ENCODE measurements at regions not wholly inside any gene's neighbourhood (a gene's known extent, or its start where the extent isn't known, plus 50 kb on each side); places are given as distances from the start of the nearest gene placed in this dataset.

DNA sequence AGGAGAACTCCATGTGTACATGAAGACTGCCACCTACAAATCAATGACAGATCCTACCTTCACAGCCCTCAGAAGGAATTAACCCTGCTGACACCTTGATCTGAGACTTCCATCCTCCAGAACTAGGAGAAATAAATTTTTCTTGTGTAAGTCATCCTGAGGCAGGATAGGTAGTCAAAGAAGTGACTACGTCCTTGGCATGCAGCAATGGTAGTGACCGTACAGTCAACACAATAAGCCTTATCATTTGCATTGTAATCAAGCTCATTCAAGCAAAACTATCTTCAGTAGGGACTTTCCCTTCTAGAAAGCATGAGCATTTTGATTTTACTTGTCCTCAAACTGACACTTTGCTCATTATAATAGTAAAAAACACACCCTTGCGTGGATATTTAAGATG is 64.0 kb upstream of the KCNK1 start:
- H3K9me3 ChIP-seq (replicated peaks; ENCODE audit: control insufficient read depth, insufficient read depth, low read depth, low read length), result no peaks in the 10 kb centered on the region
- H3K36me3 ChIP-seq (ENCODE audit: control insufficient read depth, insufficient read depth, low read length), result no peaks in the 10 kb centered on the region
- ChIA-PET CTCF (ENCODE audit: low intra/inter-chr PET ratio) (no interaction called here), POLR2A (no interaction called here)
- ATAC-seq, result no peak
- H2AFZ ChIP-seq (ENCODE audit: low read depth, low read length), result no peak overlapping the region
- no peaks in the 10 kb centered on the region; a peak in 1 of 5 replicates for H3K27me3 ChIP-seq (ENCODE audit: control insufficient read depth in 2 of 2, insufficient read depth in 2 of 2, low read length in 2 of 2)
- intact Hi-C loops (cut with micrococcal nuclease), result no loop called here
- no peaks in the 10 kb centered on the region for H3K79me2 ChIP-seq (ENCODE audit: control insufficient read depth, insufficient read depth, low read length)
- no peak for FAIRE-seq
- BruUV-seq (replicated peaks), result no TSS peak
- no peaks in the 10 kb centered on the region for H4K20me1 ChIP-seq (replicated peaks; ENCODE audit: control insufficient read depth, insufficient read depth, low read length)
- no peaks in the 10 kb centered on the region for H3K4me1 ChIP-seq (replicated peaks in 1 of 2; ENCODE audit: control insufficient read depth in 2 of 2, insufficient read depth in 2 of 2, low read length in 2 of 2)
- H3K4me2 ChIP-seq (ENCODE audit: insufficient read depth, low read length), result no peak overlapping the region
- no peak for DNase-seq (ENCODE audit: extremely low read depth in 1 of 4, low spot score in 3 of 4)
- H3K27ac ChIP-seq (ENCODE audit: extremely low read depth, low read depth, low read length), result no peak overlapping the region
- WGBS (ENCODE audit: insufficient coverage, low coverage, missing lambda C conversion rate), result 28% methylated on average over 3 of the region's 3 CpGs
- no peak overlapping the region for H3K4me3 ChIP-seq
- H3K9ac ChIP-seq (ENCODE audit: insufficient read depth in 1 of 2, low read depth in 2 of 2, low read length in 2 of 2), result no peak overlapping the region
- H3K9me1 ChIP-seq (ENCODE audit: control insufficient read depth, insufficient read depth, low read length), result no peaks in the 10 kb centered on the region
- in situ Hi-C loops (cut with MboI), result no loop called here
- TF ChIP-seq LCOR (CRISPR knock-in tag; IDR thresholded peaks at IDR 0.05) (no peak), ZBTB17 (CRISPR knock-in tag; IDR thresholded peaks at IDR 0.05) (no peak), BHLHE40 (IDR thresholded peaks at IDR 0.05; ENCODE audit: low read length) (no peak), ZFP36 (IDR thresholded peaks at IDR 0.05; ENCODE audit: low read depth, low read length, partially characterized antibody) (no peak), ZNF561 (CRISPR knock-in tag; conservative IDR thresholded peaks at IDR 0.05) (no peak), NR4A1 (CRISPR knock-in tag; IDR thresholded peaks at IDR 0.05) (no peak), NR4A1 (tag; IDR thresholded peaks at IDR 0.05) (no peak), PHTF2 (CRISPR knock-in tag; IDR thresholded peaks at IDR 0.05) (no peak), KLF10 (CRISPR knock-in tag; IDR thresholded peaks at IDR 0.05) (no peak), RBBP5 (IDR thresholded peaks at IDR 0.05; ENCODE audit: borderline replicate concordance, insufficient read depth, low read length, poor library complexity, severe bottlenecking) (no peak)
- TF ChIP-seq, protein P1, sequence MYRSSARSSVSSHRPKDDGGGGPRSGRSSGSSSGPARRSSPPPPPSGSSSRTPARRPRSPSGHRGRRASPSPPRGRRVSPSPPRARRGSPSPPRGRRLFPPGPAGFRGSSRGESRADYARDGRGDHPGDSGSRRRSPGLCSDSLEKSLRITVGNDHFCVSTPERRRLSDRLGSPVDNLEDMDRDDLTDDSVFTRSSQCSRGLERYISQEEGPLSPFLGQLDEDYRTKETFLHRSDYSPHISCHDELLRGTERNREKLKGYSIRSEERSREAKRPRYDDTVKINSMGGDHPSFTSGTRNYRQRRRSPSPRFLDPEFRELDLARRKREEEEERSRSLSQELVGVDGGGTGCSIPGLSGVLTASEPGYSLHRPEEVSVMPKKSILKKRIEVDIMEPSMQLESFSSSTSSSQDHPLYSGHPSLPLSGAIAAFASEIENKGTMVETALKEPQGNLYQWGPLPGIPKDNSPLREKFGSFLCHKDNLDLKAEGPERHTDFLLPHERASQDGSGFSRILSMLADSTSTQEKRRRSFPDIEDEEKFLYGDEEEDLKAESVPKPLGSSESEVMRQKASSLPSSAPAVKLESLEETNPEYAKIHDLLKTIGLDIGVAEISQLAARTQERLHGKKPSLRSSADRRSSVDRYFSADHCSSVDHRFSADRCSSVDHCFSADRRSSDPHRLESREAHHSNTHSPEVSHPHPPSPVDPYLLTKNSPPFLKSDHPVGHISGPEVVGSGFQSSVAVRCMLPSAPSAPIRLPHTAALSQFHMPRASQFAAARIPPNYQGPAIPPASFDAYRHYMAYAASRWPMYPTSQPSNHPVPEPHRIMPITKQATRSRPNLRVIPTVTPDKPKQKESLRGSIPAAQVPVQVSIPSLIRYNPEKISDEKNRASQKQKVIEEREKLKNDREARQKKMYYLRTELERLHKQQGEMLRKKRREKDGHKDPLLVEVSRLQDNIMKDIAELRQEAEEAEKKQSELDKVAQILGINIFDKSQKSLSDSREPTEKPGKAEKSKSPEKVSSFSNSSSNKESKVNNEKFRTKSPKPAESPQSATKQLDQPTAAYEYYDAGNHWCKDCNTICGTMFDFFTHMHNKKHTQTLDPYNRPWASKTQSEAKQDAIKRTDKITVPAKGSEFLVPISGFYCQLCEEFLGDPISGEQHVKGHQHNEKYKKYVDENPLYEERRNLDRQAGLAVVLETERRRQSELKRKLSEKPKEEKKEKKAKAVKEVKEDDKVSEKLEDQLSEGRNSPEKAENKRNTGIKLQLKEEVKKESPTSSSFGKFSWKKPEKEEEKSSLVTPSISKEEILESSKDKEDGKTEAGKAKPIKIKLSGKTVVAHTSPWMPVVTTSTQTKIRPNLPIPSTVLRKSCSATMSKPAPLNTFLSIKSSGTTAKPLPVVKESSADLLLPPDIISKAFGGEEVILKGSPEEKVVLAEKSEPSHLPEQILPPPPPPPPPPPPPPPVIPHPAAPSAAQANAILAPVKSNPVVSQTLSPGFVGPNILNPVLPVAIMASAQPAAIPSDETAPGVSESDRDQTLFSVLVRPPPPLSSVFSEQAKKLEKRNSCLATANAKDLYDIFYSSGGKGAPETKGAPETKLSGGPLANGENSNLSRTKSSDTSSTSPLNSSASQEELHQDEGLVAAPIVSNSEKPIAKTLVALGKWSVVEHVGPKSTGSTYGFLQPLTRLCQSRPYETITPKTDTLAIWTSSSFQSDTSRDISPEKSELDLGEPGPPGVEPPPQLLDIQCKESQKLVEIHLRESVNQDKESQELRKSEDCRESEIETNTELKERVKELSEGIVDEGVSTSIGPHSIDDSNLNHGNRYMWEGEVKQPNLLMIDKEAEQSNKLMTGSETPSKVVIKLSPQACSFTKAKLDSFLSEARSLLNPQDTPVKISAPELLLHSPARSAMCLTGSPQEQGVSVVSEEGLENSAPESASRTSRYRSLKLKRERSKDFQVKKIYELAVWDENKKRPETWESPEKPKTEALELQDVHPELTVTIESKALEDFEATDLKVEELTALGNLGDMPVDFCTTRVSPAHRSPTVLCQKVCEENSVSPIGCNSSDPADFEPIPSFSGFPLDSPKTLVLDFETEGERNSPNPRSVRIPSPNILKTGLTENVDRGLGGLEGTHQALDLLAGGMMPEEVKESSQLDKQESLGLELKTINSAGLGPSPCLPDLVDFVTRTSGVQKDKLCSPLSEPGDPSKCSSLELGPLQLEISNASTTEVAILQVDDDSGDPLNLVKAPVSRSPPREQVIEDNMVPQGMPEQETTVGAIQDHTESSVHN (IDR thresholded peaks at IDR 0.05; ENCODE audit: borderline replicate concordance in 1 of 2, low read depth in 1 of 2), result no peak
- TF ChIP-seq, protein P2, sequence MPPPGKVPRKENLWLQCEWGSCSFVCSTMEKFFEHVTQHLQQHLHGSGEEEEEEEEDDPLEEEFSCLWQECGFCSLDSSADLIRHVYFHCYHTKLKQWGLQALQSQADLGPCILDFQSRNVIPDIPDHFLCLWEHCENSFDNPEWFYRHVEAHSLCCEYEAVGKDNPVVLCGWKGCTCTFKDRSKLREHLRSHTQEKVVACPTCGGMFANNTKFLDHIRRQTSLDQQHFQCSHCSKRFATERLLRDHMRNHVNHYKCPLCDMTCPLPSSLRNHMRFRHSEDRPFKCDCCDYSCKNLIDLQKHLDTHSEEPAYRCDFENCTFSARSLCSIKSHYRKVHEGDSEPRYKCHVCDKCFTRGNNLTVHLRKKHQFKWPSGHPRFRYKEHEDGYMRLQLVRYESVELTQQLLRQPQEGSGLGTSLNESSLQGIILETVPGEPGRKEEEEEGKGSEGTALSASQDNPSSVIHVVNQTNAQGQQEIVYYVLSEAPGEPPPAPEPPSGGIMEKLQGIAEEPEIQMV (tag; conservative IDR thresholded peaks at IDR 0.05; ENCODE audit: low read depth), result no peak
- TF ChIP-seq, protein P3, sequence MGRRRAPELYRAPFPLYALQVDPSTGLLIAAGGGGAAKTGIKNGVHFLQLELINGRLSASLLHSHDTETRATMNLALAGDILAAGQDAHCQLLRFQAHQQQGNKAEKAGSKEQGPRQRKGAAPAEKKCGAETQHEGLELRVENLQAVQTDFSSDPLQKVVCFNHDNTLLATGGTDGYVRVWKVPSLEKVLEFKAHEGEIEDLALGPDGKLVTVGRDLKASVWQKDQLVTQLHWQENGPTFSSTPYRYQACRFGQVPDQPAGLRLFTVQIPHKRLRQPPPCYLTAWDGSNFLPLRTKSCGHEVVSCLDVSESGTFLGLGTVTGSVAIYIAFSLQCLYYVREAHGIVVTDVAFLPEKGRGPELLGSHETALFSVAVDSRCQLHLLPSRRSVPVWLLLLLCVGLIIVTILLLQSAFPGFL (CRISPR knock-in tag; IDR thresholded peaks at IDR 0.05), result no peak
